B cell (primary cell): ENCODE measurements at regions not wholly inside any gene's neighbourhood (a gene's known extent, or its start where the extent isn't known, plus 50 kb on each side); places are given as distances from the start of the nearest gene placed in this dataset.

Experiments
- ATAC-seq: fragments of 200-7000 bp; cut with Tn5 transposase; one replicate; pipeline ENCODE4 v1.10.0; 2021; ENCODE audit warnings: low read depth, mild to moderate bottlenecking, moderate number of reproducible peaks, moderate library complexity
- CTCF ChIA-PET: fragments of 350-600 bp; sonication (Branson Sonifier 250); formaldehyde crosslinking; loops from one replicate; lab custom pipeline; 2021; ENCODE audit warnings: antibody characterized with exemption, inconsistent platforms; lab: Charles Lee
- POLR2A ChIA-PET: fragments of 350-600 bp; sonication (Branson Sonifier 250); formaldehyde crosslinking; loops from one replicate; lab custom pipeline; 2021; ENCODE audit warnings: antibody characterized with exemption; lab: Charles Lee
- DNase-seq: peaks from one replicate; pipeline ENCODE4 v3.0.0; 2013
- H2AFZ ChIP-seq: 2 replicates; pipeline ENCODE4 v1.6.1; 2012; ENCODE audit warnings: mild to moderate bottlenecking, low read depth, low read length; ENCODE audit not compliant: insufficient read depth, poor library complexity, severe bottlenecking
- H3K27ac ChIP-seq, 2 donors: 1 replicate in 1 of 2; 2 replicates in 1 of 2; pipeline ENCODE4 v1.5.1; 2012 to 2013; ENCODE audit warnings: low read length in 2 of 2, mild to moderate bottlenecking in 2 of 2, moderate library complexity in 1 of 2
- H3K27me3 ChIP-seq, 4 experiments: fragments of 200-600 bp in 1 of 4; sonication (generic) in 1 of 4; replicated peaks in 1 of 4; 1 replicate in 2 of 4; 2 replicates in 2 of 4; pipeline versions ENCODE4 v1.6.1 to v1.7.0; 2013 to 2016; ENCODE audit warnings: low read length in 3 of 4, mild to moderate bottlenecking in 2 of 4, mixed read lengths in 1 of 4, moderate library complexity in 1 of 4; ENCODE audit not compliant: insufficient read depth in 4 of 4, control insufficient read depth in 3 of 4; ENCODE audit errors: control extremely low read depth in 1 of 4
- H3K36me3 ChIP-seq, 2 experiments: replicated peaks in 1 of 2; 1 replicate in 1 of 2; 2 replicates in 1 of 2; pipeline versions ENCODE4 v1.6.1 to v1.7.1; 2013; ENCODE audit warnings: low read length in 1 of 2; ENCODE audit not compliant: insufficient read depth in 2 of 2, control insufficient read depth in 1 of 2; ENCODE audit errors: control extremely low read depth in 1 of 2, extremely low read depth in 1 of 2
- H3K4me1 ChIP-seq, 2 donors: fragments of 200-600 bp in 1 of 2; sonication (generic) in 1 of 2; 1 replicate in 1 of 2; 2 replicates in 1 of 2; pipeline versions ENCODE4 v1.5.1 to v1.6.1; 2013 to 2017; ENCODE audit warnings: low read length in 2 of 2; ENCODE audit not compliant: control insufficient read depth in 2 of 2, insufficient read depth in 2 of 2
- H3K4me2 ChIP-seq: replicated peaks from 2 replicates; pipeline ENCODE3; 2012; ENCODE audit warnings: mild to moderate bottlenecking, low read depth, low read length; ENCODE audit not compliant: poor library complexity, severe bottlenecking
- H3K4me3 ChIP-seq, 5 experiments: fragments of 200-600 bp in 1 of 5; sonication (generic) in 1 of 5; 1 replicate in 3 of 5; 2 replicates in 2 of 5; pipeline versions ENCODE4 v1.5.1 to v1.7.0; 2011 to 2016; ENCODE audit warnings: low read length in 4 of 5, mild to moderate bottlenecking in 4 of 5, low read depth in 2 of 5, control low read depth in 1 of 5, moderate library complexity in 1 of 5; ENCODE audit not compliant: insufficient read depth in 1 of 5; ENCODE audit errors: control extremely low read depth in 1 of 5, extremely low read depth in 1 of 5
- H3K79me2 ChIP-seq: fragments of 200-600 bp; sonication (generic); one replicate; pipeline ENCODE4 v1.6.0; 2016; ENCODE audit warnings: low read length; ENCODE audit not compliant: control insufficient read depth, insufficient read depth
- H3K9ac ChIP-seq: fragments of 200-600 bp; sonication (generic); 2 replicates; pipeline ENCODE4 v1.6.1; 2017; ENCODE audit warnings: mild to moderate bottlenecking, low read length, moderate library complexity
- H3K9me3 ChIP-seq, 3 donors: one replicate each; pipeline versions ENCODE4 v1.6.1 to v1.7.1; 2013; ENCODE audit warnings: low read length in 2 of 3; ENCODE audit not compliant: control insufficient read depth in 2 of 3, insufficient read depth in 1 of 3; ENCODE audit errors: control extremely low read depth in 1 of 3
- H4K20me1 ChIP-seq: 2 replicates; pipeline ENCODE4 v1.6.0; 2012; ENCODE audit warnings: mild to moderate bottlenecking, low read length; ENCODE audit not compliant: insufficient read depth, control insufficient read depth, poor library complexity, severe bottlenecking
- H3K27ac Mint-ChIP-seq: one replicate; pipeline ENCODE4 v1.8.0; 2021; ENCODE audit warnings: mixed read lengths
- H3K27me3 Mint-ChIP-seq: one replicate; pipeline ENCODE4 v1.8.0; 2021; ENCODE audit warnings: mixed read lengths
- H3K4me1 Mint-ChIP-seq: one replicate; pipeline ENCODE4 v1.8.0; 2021; ENCODE audit warnings: mixed read lengths
- H3K4me3 Mint-ChIP-seq: one replicate; pipeline ENCODE4 v1.8.0; 2021; ENCODE audit warnings: mixed read lengths
- H3K9me3 Mint-ChIP-seq: one replicate; pipeline ENCODE4 v1.8.0; 2022; ENCODE audit warnings: mixed read lengths; ENCODE audit not compliant: insufficient read depth
- CTCF ChIP-seq: fragments of 200-600 bp; IDR thresholded peaks from one replicate; pipeline ENCODE4 v1.8.0; 2022; ENCODE audit warnings: antibody characterized with exemption, mild to moderate bottlenecking
- EZH2 ChIP-seq: IDR thresholded peaks from 2 replicates; pipeline ENCODE4 v1.6.1; 2012; ENCODE audit warnings: borderline replicate concordance, low read depth, mild to moderate bottlenecking, moderate library complexity, low read length; ENCODE audit not compliant: insufficient read depth, poor library complexity, severe bottlenecking
- WGBS: methylation state at CpG from one replicate; pipeline ENCODE4 v1.1.5; 2013; ENCODE audit warnings: missing lambda C conversion rate; ENCODE audit not compliant: insufficient coverage; 5-methylcytosine and 5-hydroxymethylcytosine counted together
- intact Hi-C: fragments of 100-400 bp; cut with micrococcal nuclease; formaldehyde crosslinking; loops from one replicate; pipeline ENCODE4 v1.10.0; 2022

- TF ChIP-seq CTCF (no peak), EZH2 (no peak)
- Histone ChIP-seq H3K9me3 (no peaks in the 10 kb centered on the region), H2AFZ (no peak overlapping the region), H3K36me3 (no peaks in the 10 kb centered on the region), H3K79me2 (no peaks in the 10 kb centered on the region), H4K20me1 (no peaks in the 10 kb centered on the region), H3K4me3 (no peak overlapping the region), H3K27me3 (no peaks in the 10 kb centered on the region), H3K4me1 (no peaks in the 10 kb centered on the region), H3K27ac (no peak overlapping the region), H3K9ac (no peak overlapping the region), H3K4me2 (no peak overlapping the region)
- Mint-ChIP-seq H3K4me1 (no peaks in the 10 kb centered on the region), H3K9me3 (no peaks in the 10 kb centered on the region), H3K27me3 (peaks cover 5% of the 10 kb centered on the region), H3K27ac (no peak overlapping the region), H3K4me3 (no peak overlapping the region)
- intact Hi-C loops, result no loop called here
- ATAC-seq (no peak), DNase-seq (no peak)
- ChIA-PET POLR2A (no interaction called here), CTCF (no interaction called here)
- 100% methylated on average over 1 of the region's 5 CpGs for WGBS
These were observed 197.8 kb downstream of the PAX3 start for GRCh38 chr2:222100704-222101699.

- DNase-seq (no peak), ATAC-seq (no peak)
- Histone ChIP-seq H3K36me3 (no peaks in the 10 kb centered on the region), H3K4me1 (no peaks in the 10 kb centered on the region), H3K4me2 (no peak overlapping the region), H3K79me2 (no peaks in the 10 kb centered on the region), H3K27me3 (no peaks in the 10 kb centered on the region), H3K9me3 (peaks cover 0 to 7% (median 0%) of the 10 kb centered on the region in 3 donors), H3K4me3 (no peak overlapping the region), H2AFZ (no peak overlapping the region), H3K9ac (no peak overlapping the region), H3K27ac (no peak overlapping the region), H4K20me1 (no peaks in the 10 kb centered on the region)
- Mint-ChIP-seq H3K9me3 (no peaks in the 10 kb centered on the region), H3K4me3 (no peak overlapping the region), H3K27me3 (no peaks in the 10 kb centered on the region), H3K4me1 (no peaks in the 10 kb centered on the region), H3K27ac (no peak overlapping the region)
- TF ChIP-seq EZH2 (no peak), CTCF (no peak)
- intact Hi-C loops, result no loop called here
- 78% methylated on average over 1 of the region's 2 CpGs for WGBS
- POLR2A ChIA-PET, result no interaction called here
- CTCF ChIA-PET, result no interaction called here
These were observed 210.2 kb downstream of the PAX3 start for GRCh38 chr2:222088561-222088960.
